Chondrocyte (in vitro differentiated cells): ENCODE measurements at regions not wholly inside any gene's neighbourhood (a gene's known extent, or its start where the extent isn't known, plus 50 kb on each side); places are given as distances from the start of the nearest gene placed in this dataset.

Source experiments
- DNase-seq: peaks from one replicate; pipeline ENCODE4 v3.0.0; 2021; ENCODE audit warnings: mixed read lengths, low spot score
- H3K27ac Mint-ChIP-seq: one replicate; pipeline ENCODE4 v1.8.0; 2021; ENCODE audit warnings: mild to moderate bottlenecking, moderate library complexity, mixed read lengths; ENCODE audit not compliant: unreplicated experiment
- H3K27me3 Mint-ChIP-seq: 2 replicates; pipeline ENCODE4 v1.8.0; 2021; ENCODE audit warnings: low read depth, mixed read lengths
- H3K36me3 Mint-ChIP-seq: 2 replicates; pipeline ENCODE4 v1.8.0; 2021; ENCODE audit warnings: low read depth, mixed read lengths
- H3K4me1 Mint-ChIP-seq: 2 replicates; pipeline ENCODE4 v1.8.0; 2021; ENCODE audit warnings: low read depth, mild to moderate bottlenecking, mixed read lengths
- H3K4me3 Mint-ChIP-seq: one replicate; pipeline ENCODE4 v1.8.0; 2021; ENCODE audit warnings: mild to moderate bottlenecking, moderate library complexity, mixed read lengths; ENCODE audit not compliant: unreplicated experiment
- H3K9me3 Mint-ChIP-seq: 2 replicates; pipeline ENCODE4 v1.8.0; 2021; ENCODE audit warnings: low read depth, mixed read lengths
- CTCF ChIP-seq: fragments of 200-600 bp; sonication (generic); IDR thresholded peaks from 2 replicates; pipeline ENCODE4 v1.5.0; 2021; ENCODE audit warnings: antibody characterized with exemption, mild to moderate bottlenecking, moderate library complexity

- peaks cover 5% of the 10 kb centered on the region for H3K36me3 Mint-ChIP-seq
- H3K4me3 Mint-ChIP-seq, result no peak overlapping the region
Measured at GRCh38 chr1:80384959-80385358, 1378.4 kb upstream of the ADGRL4 start.

GRCh38 chr1:80384083-80384830 is 1377.7 kb upstream of the ADGRL4 start:
- Mint-ChIP-seq H3K4me3 (no peak overlapping the region), H3K4me1 (peaks cover 9% of the 10 kb centered on the region), H3K9me3 (peaks cover 5% of the 10 kb centered on the region), H3K27me3 (no peaks in the 10 kb centered on the region), H3K27ac (no peak overlapping the region), H3K36me3 (peaks cover 1% of the 10 kb centered on the region)
- no peak for DNase-seq
- TF ChIP-seq CTCF, result no peak

More at GRCh38 chr1:80384959-80385358, 1378.4 kb upstream of the ADGRL4 start:
- no peak for TF ChIP-seq CTCF
- Mint-ChIP-seq H3K4me1 (peaks cover 9% of the 10 kb centered on the region), H3K9me3 (peaks cover 9% of the 10 kb centered on the region), H3K27ac (no peak overlapping the region), H3K27me3 (no peaks in the 10 kb centered on the region)
- DNase-seq, result no peak

GRCh38 chr1:80375662-80376061 is 1369.1 kb upstream of the ADGRL4 start:
- Mint-ChIP-seq H3K4me3 (no peak overlapping the region), H3K4me1 (peaks cover 32% of the 10 kb centered on the region), H3K27me3 (no peaks in the 10 kb centered on the region), H3K9me3 (peaks cover 2% of the 10 kb centered on the region), H3K36me3 (no peaks in the 10 kb centered on the region), H3K27ac (peak overlapping the region; percentile 74)
- no peak for TF ChIP-seq CTCF
- DNase-seq, result no peak

GRCh38 chr1:80375109-80375508 is 1368.6 kb upstream of the ADGRL4 start:
- peaks cover 32% of the 10 kb centered on the region for H3K4me1 Mint-ChIP-seq

GRCh38 chr1:80369780-80370179 is 1363.2 kb upstream of the ADGRL4 start:
- H3K36me3 Mint-ChIP-seq, result no peaks in the 10 kb centered on the region
- DNase-seq, result no peak
- peaks cover 3% of the 10 kb centered on the region for H3K9me3 Mint-ChIP-seq
- no peak overlapping the region for H3K27ac Mint-ChIP-seq
- no peaks in the 10 kb centered on the region for H3K27me3 Mint-ChIP-seq
- no peak for TF ChIP-seq CTCF
- peaks cover 12% of the 10 kb centered on the region for H3K4me1 Mint-ChIP-seq
- H3K4me3 Mint-ChIP-seq, result no peak overlapping the region

More at GRCh38 chr1:80375109-80375508, 1368.6 kb upstream of the ADGRL4 start:
- DNase-seq, result no peak
- H3K9me3 Mint-ChIP-seq, result peaks cover 2% of the 10 kb centered on the region
- H3K27ac Mint-ChIP-seq, result peak overlapping the region; percentile 74
- no peak overlapping the region for H3K4me3 Mint-ChIP-seq
- no peak for TF ChIP-seq CTCF
- no peaks in the 10 kb centered on the region for H3K36me3 Mint-ChIP-seq
- H3K27me3 Mint-ChIP-seq, result no peaks in the 10 kb centered on the region
